GM23248 (cell line): ENCODE measurements at regions not wholly inside any gene's neighbourhood (a gene's known extent, or its start where the extent isn't known, plus 50 kb on each side); places are given as distances from the start of the nearest gene placed in this dataset.

Experiments
- DNase-seq: peaks from one replicate; pipeline ENCODE4 v3.0.0-alpha.2; 2015
- H2AFZ ChIP-seq: fragments of 200-600 bp; sonication (generic); 2 replicates; pipeline ENCODE4 v1.6.1; 2016; ENCODE audit warnings: antibody characterized with exemption
- H3F3A ChIP-seq: fragments of 200-600 bp; sonication (generic); 2 replicates; pipeline ENCODE4 v1.6.1; 2016; ENCODE audit warnings: mild to moderate bottlenecking, antibody characterized with exemption, mixed run types; ENCODE audit not compliant: insufficient read depth
- H3K27ac ChIP-seq: fragments of 200-600 bp; sonication (generic); 2 replicates; pipeline ENCODE4 v1.5.1; 2016; ENCODE audit warnings: mild to moderate bottlenecking
- H3K27me3 ChIP-seq: fragments of 200-600 bp; sonication (generic); replicated peaks from 2 replicates; pipeline ENCODE4 v1.6.1; 2016; ENCODE audit warnings: mild to moderate bottlenecking; ENCODE audit not compliant: insufficient read depth
- H3K36me3 ChIP-seq: fragments of 200-600 bp; sonication (generic); 2 replicates; pipeline ENCODE4 v1.6.1; 2016; ENCODE audit warnings: low read depth, mild to moderate bottlenecking
- H3K4me1 ChIP-seq: fragments of 200-600 bp; sonication (generic); 2 replicates; pipeline ENCODE4 v1.6.1; 2016; ENCODE audit warnings: mild to moderate bottlenecking; ENCODE audit not compliant: insufficient read depth
- H3K4me2 ChIP-seq: fragments of 200-600 bp; sonication (generic); one replicate; pipeline ENCODE4 v1.6.1; 2016; ENCODE audit warnings: mild to moderate bottlenecking; ENCODE audit not compliant: unreplicated experiment
- H3K4me3 ChIP-seq: fragments of 200-600 bp; sonication (generic); 2 replicates; pipeline ENCODE4 v1.5.1; 2016; ENCODE audit warnings: mild to moderate bottlenecking
- H3K79me2 ChIP-seq: fragments of 200-600 bp; sonication (generic); 2 replicates; pipeline ENCODE4 v1.6.1; 2016; ENCODE audit warnings: mild to moderate bottlenecking; ENCODE audit not compliant: insufficient read depth
- H3K9ac ChIP-seq: fragments of 200-600 bp; sonication (generic); 2 replicates; pipeline ENCODE4 v1.6.1; 2016; ENCODE audit warnings: mild to moderate bottlenecking
- H3K9me2 ChIP-seq: fragments of 200-600 bp; sonication (generic); 2 replicates; pipeline ENCODE4 v1.6.1; 2016; ENCODE audit warnings: mixed run types, mild to moderate bottlenecking, moderate library complexity; ENCODE audit not compliant: insufficient read depth
- H3K9me3 ChIP-seq: fragments of 200-600 bp; sonication (generic); one replicate; pipeline ENCODE4 v1.6.1; 2017; ENCODE audit warnings: low read depth
- H4K20me1 ChIP-seq: fragments of 200-600 bp; sonication (generic); 2 replicates; pipeline ENCODE4 v1.6.0; 2016; ENCODE audit not compliant: insufficient read depth
- EZH2 ChIP-seq: fragments of 200-600 bp; sonication (generic); IDR thresholded peaks from 2 replicates; pipeline ENCODE4 v1.6.1; 2018; ENCODE audit warnings: antibody characterized with exemption, mild to moderate bottlenecking; ENCODE audit not compliant: insufficient read depth, poor library complexity, severe bottlenecking
- EZH2phosphoT487 ChIP-seq: fragments of 200-600 bp; sonication (generic); IDR thresholded peaks from 2 replicates; pipeline ENCODE4 v1.6.1; 2018; ENCODE audit warnings: antibody characterized with exemption, moderate library complexity, mild to moderate bottlenecking, low read depth; ENCODE audit not compliant: insufficient read depth
- WGBS, 2 experiments: methylation state at CpG; one replicate each; pipeline ENCODE4 v1.1.6; 2015 to 2017; ENCODE audit warnings: low lambda C conversion rate in 2 of 2, low coverage in 1 of 2; ENCODE audit errors: missing lambda C conversion rate in 2 of 2; 5-methylcytosine and 5-hydroxymethylcytosine counted together
- in situ Hi-C: fragments of 300-500 bp; cut with MboI; formaldehyde crosslinking; loops from 2 replicates; pipeline ENCODE4 v1.15.0; 2020

- no peaks in the 10 kb centered on the region for H3K9me3 ChIP-seq
- peaks cover 18% of the 10 kb centered on the region for H3K4me1 ChIP-seq
These were observed 178.1 kb downstream of the FGF1 start for GRCh38 chr5:142507531-142508372.

DNA sequence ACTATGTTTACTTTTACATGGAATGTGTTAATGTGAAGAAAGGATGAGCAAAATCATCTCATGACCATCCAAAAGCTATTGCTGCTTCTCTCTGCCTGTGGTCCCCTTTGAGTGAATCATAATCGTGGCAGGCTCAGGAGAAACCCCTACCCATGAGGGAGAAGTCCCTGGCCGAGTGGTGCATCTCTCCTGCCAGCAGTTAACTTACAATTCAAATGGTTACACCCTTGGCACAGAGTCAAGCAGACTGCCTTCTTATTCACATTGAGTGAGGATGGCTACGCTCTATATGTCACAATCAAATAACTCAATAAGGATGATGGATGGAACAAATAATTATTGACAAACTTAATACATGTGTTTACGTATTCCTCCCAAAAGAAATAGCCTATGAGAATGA, 179.1 kb downstream of the FGF1 start:
- Histone ChIP-seq H4K20me1 (no peaks in the 10 kb centered on the region), H3K79me2 (no peaks in the 10 kb centered on the region), H3K27ac (no peak overlapping the region), H3K4me1 (peaks cover 8% of the 10 kb centered on the region), H3F3A (peaks cover 14% of the 10 kb centered on the region; the same call in 1 of the 2 replicates), H3K9ac (no peak overlapping the region), H3K27me3 (no peaks in the 10 kb centered on the region), H3K36me3 (no peaks in the 10 kb centered on the region), H2AFZ (no peak overlapping the region), H3K4me3 (no peak overlapping the region), H3K9me3 (no peaks in the 10 kb centered on the region), H3K9me2 (no peaks in the 10 kb centered on the region), H3K4me2 (no peak overlapping the region)
- in situ Hi-C loops = no loop called here
- no peak for TF ChIP-seq EZH2phosphoT487
- TF ChIP-seq EZH2 = no peak
- WGBS, 2 experiments = 48 to 52% methylated on average over 4 of the region's 4 CpGs
- DNase-seq = peak; percentile 41

More at GRCh38 chr5:142507531-142508372, 178.1 kb downstream of the FGF1 start:
- no peaks in the 10 kb centered on the region for H3K27me3 ChIP-seq
- H3K4me3 ChIP-seq = no peak overlapping the region
- no peaks in the 10 kb centered on the region for H3K79me2 ChIP-seq
- H3K27ac ChIP-seq = no peak overlapping the region
- no peaks in the 10 kb centered on the region for H3K36me3 ChIP-seq
- no peak for DNase-seq
- H3K9ac ChIP-seq = no peak overlapping the region
- H4K20me1 ChIP-seq = no peaks in the 10 kb centered on the region
- TF ChIP-seq EZH2phosphoT487 = no peak
- TF ChIP-seq EZH2 = no peak
- H3K9me2 ChIP-seq = no peaks in the 10 kb centered on the region
- H3F3A ChIP-seq = peaks cover 14% of the 10 kb centered on the region; the same call in 1 of the 2 replicates
- WGBS, 2 experiments = 94% methylated on average over 21 of the region's 21 CpGs
- no peak overlapping the region for H3K4me2 ChIP-seq
- no peak overlapping the region for H2AFZ ChIP-seq
- in situ Hi-C loops = no loop called here

- Histone ChIP-seq H3K9me2 (no peaks in the 10 kb centered on the region), H3K36me3 (no peaks in the 10 kb centered on the region), H3K9ac (no peak overlapping the region), H3K79me2 (no peaks in the 10 kb centered on the region), H3K4me1 (peaks cover 8% of the 10 kb centered on the region; the same call in 1 of the 2 replicates), H3F3A (peaks cover 14% of the 10 kb centered on the region; the same call in 1 of the 2 replicates), H3K4me2 (no peak overlapping the region), H4K20me1 (no peaks in the 10 kb centered on the region), H2AFZ (no peak overlapping the region), H3K27ac (no peak overlapping the region), H3K4me3 (no peak overlapping the region), H3K9me3 (no peaks in the 10 kb centered on the region), H3K27me3 (no peaks in the 10 kb centered on the region)
- in situ Hi-C loops = no loop called here
- peak; percentile 46 for DNase-seq
- WGBS, 2 experiments = 84 to 100% methylated on average over 1 of the region's 1 CpG
- TF ChIP-seq EZH2 (no peak), EZH2phosphoT487 (no peak)
These were observed 179.8 kb downstream of the FGF1 start for GRCh38 chr5:142506046-142506445.

DNA sequence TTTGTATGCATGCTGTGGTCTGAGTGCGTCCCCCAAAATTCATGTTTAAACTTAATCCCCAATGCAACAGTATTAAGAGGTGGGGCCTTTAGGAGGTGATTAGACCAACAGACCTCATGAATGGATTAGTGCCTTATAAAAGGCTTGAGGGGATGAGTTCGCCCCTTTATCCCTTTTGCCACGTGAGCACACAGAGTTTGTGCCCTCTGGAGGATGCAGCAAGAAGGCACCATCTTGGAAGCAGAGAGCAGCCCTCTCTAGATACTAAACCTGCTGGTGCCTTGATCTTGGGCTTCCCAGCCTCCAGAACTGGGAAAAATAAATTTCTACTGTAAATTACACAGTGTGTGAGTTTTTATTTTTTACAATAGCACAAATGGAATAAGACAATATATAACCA, 177.1 kb upstream of the SPRY4 start:
- Histone ChIP-seq H3K27me3 (no peaks in the 10 kb centered on the region), H3K4me3 (no peak overlapping the region), H3K4me2 (no peak overlapping the region), H3F3A (peaks cover 13% of the 10 kb centered on the region; the same call in 1 of the 2 replicates), H2AFZ (no peak overlapping the region), H3K79me2 (no peaks in the 10 kb centered on the region), H3K36me3 (no peaks in the 10 kb centered on the region), H3K9me3 (no peaks in the 10 kb centered on the region), H3K4me1 (peaks cover 8% of the 10 kb centered on the region; the same call in 1 of the 2 replicates), H3K9me2 (no peaks in the 10 kb centered on the region), H3K9ac (no peak overlapping the region), H4K20me1 (no peaks in the 10 kb centered on the region), H3K27ac (no peak overlapping the region)
- in situ Hi-C loops = no loop called here
- 84% methylated on average over 3 of the region's 3 CpGs for WGBS, 2 experiments
- no peak for TF ChIP-seq EZH2phosphoT487
- no peak for TF ChIP-seq EZH2
- no peak for DNase-seq
